ENCODE measurements at regions not wholly inside any gene's neighbourhood (a gene's known extent, or its start where the extent isn't known, plus 50 kb on each side); places are given as distances from the start of the nearest gene placed in this dataset.

DNA sequence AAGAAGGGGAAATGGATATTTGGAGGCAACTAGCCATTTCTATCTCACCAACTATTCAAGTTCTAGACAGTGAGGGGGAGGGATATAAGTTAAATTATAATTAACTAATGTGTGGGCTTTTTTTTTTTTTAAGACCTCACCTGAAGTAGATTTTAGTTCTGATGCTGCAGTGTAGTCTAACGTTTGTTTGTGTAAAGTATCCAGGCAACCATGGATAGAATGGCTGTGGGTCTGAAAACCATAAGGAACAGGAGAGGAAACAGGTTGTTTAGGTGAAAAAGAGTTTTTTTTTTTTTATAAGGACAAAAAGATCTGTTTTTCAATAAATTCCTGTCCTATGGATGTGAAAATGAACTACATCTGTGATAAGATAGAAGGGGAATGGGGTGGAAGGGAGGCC lies 262.4 kb upstream of the PLET1 start:
- TF ChIP-seq CTCF (IDR thresholded peaks at IDR 0.05): no peak
- no peak for TF ChIP-seq EP300 (IDR thresholded peaks at IDR 0.05)
